HG03575 (cell line): ENCODE measurements at regions not wholly inside any gene's neighbourhood (a gene's known extent, or its start where the extent isn't known, plus 50 kb on each side); places are given as distances from the start of the nearest gene placed in this dataset.

Source experiments
- ATAC-seq: cut with Tn5 transposase; IDR thresholded peaks from one replicate; pipeline ENCODE4 v1.9.1; 2021; ENCODE audit not compliant: unreplicated experiment, insufficient number of reproducible peaks, low FRiP score; ENCODE audit errors: extremely low read depth

- ATAC-seq = no peak
Observed at GRCh38 chr1:25088180-25088701, 144.1 kb downstream of the SYF2 start.

GRCh38 chr1:25086518-25087079, 145.7 kb downstream of the SYF2 start:
- no peak for ATAC-seq

GRCh38 chr1:25084407-25084806, 147.9 kb downstream of the SYF2 start:
- no peak for ATAC-seq

GRCh38 chr1:25083481-25084345, 148.6 kb downstream of the SYF2 start:
- no peak for ATAC-seq

- no peak for ATAC-seq
Observed at GRCh38 chr1:25082995-25083394, 149.3 kb downstream of the SYF2 start.

GRCh38 chr1:25082216-25082899, 149.9 kb downstream of the SYF2 start:
- ATAC-seq = no peak

GRCh38 chr1:25081496-25081895, 150.8 kb downstream of the SYF2 start:
- ATAC-seq = no peak

GRCh38 chr1:25080294-25081209, 150.5 kb upstream of the RUNX3 start:
- ATAC-seq = no peak

- ATAC-seq = no peak
Observed at GRCh38 chr1:25079048-25079447, 149.0 kb upstream of the RUNX3 start.

- no peak for ATAC-seq
Observed at GRCh38 chr1:25074351-25075227, 144.5 kb upstream of the RUNX3 start.

GRCh38 chr1:25073640-25074270, 143.7 kb upstream of the RUNX3 start:
- no peak for ATAC-seq

GRCh38 chr1:25072461-25072860, 142.4 kb upstream of the RUNX3 start:
- no peak for ATAC-seq

GRCh38 chr1:25068829-25069228, 138.8 kb upstream of the RUNX3 start:
- ATAC-seq = no peak

- ATAC-seq = no peak
Observed at GRCh38 chr1:25068316-25068715, 138.2 kb upstream of the RUNX3 start.

GRCh38 chr1:25067518-25068251, 137.6 kb upstream of the RUNX3 start:
- no peak for ATAC-seq

GRCh38 chr1:25066731-25067517, 136.8 kb upstream of the RUNX3 start:
- ATAC-seq = no peak
